HG02885 (cell line): ENCODE measurements at regions not wholly inside any gene's neighbourhood (a gene's known extent, or its start where the extent isn't known, plus 50 kb on each side); places are given as distances from the start of the nearest gene placed in this dataset.

Experiments
- ATAC-seq: cut with Tn5 transposase; IDR thresholded peaks from one replicate; pipeline ENCODE4 v1.9.1; 2021; ENCODE audit warnings: mild to moderate bottlenecking; ENCODE audit not compliant: unreplicated experiment, poor library complexity

DNA sequence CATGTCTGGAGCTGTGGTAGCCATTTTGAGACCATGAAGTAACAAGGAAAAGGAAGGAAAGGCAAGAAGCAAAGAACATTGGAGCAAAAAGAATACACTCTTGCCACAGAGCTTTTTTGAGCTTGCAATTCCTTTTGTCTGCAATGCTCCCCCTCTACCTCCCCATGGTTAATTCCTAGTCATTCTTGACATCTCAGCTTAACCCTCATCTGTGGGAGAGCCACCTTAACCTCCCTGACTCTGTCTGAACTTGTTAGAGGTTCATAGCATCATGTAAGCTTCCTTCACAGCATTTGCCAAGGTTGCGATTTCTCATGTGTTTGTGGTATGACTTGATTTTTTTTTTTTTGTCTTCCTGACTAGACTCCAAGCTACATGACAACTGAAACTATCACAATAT, 564.1 kb upstream of the PLXNA2 start:
- no peak for ATAC-seq

DNA sequence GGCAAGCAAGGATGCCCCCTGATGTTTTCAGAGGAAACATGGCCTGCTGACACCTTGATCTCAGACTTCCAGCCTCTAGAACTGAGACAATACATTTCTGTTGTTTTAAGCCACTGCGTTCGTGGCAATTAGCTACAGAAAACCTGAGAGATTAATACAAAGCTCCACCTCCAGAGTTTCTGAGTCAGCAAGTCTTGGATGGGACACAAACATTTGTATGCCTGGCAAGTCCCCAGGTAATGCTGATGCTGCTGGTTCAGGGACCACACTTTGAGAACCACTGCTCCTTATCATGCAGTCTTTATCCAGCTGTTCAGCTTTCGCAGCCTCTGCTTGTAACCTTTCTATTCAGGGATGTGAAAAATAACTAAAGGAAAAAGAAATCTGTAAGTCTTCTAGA, 565.7 kb upstream of the PLXNA2 start:
- no peak for ATAC-seq

DNA sequence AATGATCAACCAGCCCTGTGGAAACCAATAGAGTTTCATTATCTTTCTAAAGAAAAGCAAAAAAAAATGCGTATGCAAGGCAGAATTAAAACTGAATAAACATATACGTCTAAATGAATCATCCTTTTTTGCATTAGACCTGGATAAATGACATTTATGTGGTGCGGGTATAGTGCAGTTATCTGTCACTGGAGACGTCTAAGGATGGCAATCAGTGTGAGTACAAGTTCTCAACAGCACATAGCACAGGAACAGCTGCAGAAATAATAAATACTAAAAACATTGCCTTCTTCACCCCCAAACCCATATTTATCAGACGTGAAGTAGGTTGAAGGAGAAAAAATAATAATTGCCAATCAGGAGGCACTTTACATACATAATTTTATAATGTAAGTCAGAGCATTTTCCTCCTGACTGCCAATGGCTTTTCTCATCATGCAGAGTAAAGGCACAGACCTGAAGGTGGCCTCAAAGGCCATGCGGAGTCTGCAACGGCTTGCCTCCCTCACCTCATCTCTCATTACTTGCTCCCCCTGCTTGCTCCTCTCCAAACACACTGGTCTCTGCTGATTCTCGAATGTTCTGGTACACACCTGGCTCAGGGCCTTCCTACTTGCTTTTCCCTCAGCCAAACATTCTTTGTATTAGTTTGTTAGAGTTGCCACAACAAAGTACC, 574.7 kb upstream of the PLXNA2 start:
- no peak for ATAC-seq

DNA sequence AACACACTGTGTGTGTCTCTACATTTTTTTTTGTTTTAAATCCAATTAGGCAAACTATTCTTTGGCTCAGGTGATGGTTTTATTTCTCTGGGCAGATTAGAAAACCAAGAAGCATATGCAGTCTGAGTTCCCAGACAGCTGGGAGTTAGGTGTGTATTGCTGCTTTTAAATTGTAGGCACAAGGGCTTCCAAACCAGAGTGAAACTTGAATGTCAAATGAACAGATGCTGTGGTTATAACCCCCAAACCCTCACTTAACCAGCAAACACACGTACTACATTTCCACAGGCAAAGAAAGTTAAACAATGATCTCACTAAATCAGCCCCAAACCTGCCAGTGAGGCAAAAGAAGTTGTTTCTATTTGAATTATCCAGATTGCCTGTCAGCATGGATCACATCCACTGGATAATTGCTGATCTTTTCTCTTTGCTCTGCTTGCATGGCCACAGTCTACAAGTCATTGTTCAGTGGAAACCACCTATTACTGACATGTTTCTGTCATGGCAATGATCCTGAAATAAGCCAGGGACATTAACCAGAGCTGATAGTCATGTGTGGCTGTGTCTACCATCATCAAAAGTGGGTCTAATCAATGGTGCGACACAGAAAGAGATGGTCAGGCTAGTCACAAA, 576.5 kb upstream of the PLXNA2 start:
- no peak for ATAC-seq

DNA sequence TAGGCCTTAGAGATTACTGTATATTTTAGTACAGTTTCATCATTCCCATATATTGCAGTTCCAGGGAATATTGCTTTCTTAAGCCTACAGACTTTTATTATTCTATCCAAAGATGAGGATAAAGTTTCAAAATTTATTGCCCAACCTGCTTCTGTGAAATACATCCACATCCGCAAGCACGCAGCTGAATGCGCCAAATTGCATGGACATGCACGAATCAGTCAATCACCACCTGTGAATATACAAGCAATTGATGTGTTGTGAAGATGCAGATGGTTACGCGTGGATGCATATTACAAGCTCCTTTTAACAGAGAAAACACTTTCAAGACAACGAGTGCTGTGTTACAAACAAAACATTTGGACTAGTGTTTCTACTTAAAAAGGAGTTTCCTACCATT, 577.8 kb upstream of the PLXNA2 start:
- no peak for ATAC-seq

DNA sequence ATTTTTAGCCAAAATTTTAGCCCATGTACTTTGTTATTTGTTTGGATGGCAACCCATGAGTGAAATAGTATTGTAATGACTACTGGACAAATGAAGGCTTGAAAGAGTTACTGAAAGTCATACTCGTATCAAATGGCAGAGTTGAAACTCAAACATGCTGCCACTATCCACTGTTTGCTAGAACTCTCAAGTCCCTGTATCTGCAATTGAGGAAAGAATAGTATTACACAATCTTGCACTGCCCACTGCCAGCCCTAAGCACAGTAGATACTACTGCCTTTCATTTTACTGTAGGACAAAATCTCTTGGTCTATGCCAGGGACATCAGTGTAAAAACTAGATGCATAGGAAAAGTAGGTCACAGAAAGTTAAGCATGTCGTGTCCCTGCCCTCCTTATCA, 581.1 kb upstream of the PLXNA2 start:
- no peak for ATAC-seq

DNA sequence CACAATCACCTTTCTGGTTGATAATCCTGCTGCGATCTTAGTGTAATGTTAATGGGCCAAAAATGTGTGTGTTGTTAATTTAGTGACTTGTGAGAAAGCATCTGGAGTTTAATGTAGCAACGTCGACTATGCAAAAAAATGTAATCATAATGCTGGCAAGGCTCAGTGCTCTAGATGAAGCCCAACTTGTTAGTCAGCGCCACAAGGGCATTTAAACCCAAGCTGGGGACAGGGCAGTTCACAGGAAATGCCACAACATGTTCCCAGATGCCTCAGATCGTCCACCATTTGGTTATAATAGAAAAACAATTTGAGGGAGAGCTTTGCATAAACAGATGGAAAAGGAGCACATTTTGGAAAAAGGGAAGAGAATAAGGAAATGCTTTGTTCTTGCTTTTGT, 585.4 kb upstream of the PLXNA2 start:
- no peak for ATAC-seq

DNA sequence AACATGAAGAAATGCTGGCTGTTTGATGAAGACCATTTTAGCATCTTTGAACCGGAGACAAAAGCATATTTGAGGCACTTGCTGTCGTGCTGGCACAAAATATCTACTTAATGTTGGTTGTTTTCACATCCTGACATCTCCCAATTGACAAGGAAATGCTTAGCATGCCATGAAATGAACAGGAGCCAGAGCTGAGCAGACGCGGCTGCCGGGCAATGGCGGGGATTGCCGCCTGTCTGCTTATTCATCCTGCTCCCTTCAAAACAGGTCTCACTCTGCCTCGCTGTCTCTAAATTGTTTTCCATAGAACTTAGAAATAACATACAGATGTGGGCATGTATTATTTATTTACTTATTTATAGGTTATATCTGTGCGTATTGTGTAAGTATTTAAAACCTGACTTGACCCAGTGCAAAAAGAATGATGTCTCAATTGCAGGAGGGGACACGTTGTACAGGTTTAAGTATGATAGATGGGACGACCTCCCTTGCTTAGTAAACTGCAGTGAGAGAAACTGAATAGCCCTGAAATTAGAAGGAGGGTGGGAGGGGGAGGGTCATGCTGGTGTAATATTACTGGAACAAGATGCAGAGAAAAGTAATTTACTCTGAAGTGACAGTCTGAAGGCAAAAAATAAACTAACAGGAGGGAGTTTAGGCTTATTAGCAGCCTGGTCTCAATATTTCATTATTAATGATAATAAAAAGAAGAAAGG, 590.4 kb upstream of the PLXNA2 start:
- ATAC-seq = no peak

DNA sequence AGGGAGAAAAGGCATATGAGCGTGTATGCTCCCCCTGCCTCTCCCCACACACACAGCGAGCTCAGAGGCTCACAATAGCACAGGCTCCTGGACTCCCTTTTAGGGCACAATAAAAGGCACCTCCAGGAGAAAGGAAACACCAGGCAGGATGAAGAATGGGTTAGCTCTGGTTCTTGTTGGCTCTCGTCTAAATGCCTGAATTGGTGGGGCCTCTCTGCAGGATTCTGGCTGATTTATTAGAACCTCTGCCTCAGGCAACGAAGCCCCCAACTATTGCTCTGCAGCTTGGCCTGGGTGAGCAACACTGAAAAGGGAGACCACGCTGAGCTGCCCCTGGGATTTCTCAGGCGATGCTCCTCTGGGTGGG, 590.9 kb upstream of the PLXNA2 start:
- ATAC-seq = no peak

DNA sequence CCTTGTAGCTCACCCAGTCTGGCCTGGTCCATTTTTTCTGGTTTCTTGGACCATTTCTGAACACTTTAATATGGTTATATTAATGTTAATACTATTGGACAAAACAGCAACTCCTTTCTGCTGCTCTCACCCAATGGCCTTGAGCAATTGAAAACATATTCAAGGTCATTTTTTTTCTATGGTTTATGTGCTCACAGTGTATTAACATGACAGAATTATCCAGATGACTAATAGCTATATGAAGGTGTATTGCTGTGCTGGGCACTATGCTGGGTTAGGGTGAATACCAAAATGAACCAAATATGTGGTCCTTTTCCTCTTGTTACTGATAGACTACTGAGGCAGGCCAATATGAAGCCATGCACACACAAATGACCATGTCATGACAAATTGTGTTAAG, 591.6 kb upstream of the PLXNA2 start:
- ATAC-seq = no peak

DNA sequence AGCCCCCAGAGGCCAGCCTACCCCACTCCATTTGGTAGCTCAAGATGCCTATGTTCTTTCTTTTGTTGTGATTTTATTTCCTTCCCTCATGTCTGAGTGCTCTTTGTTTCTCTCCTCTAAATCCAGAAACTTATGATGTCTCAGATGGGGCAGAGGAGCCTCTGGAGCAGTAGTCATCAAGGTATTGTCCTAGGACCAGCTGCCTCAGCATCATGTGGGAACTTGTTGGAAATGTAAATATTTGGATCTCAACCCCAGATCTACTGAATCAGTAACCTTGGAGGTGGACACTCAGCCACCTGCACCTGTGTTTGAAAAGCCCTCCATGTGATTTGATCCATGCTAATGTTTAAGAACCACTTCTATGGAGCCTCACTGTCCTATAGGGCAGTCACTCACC, 593.1 kb upstream of the PLXNA2 start:
- no peak for ATAC-seq

DNA sequence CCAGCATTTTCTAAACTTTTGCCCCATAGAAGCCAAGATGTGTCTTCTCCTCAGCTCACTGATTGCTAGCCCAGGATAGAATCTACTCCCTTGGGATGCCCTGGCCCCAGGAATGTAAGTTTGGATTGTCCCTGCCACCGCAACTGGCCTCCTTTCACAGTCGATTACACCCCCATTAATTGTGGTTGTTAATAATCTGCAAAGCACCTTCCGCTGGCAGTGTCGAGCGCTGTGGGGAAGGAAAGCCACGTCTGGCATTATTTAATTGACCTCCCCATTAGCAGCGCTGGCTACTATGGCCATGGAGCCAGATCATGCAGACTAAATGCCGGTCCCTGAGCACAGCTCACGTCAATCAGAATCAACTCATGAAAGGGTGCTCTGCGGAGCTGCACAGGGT, 597.3 kb upstream of the PLXNA2 start:
- ATAC-seq = no peak

DNA sequence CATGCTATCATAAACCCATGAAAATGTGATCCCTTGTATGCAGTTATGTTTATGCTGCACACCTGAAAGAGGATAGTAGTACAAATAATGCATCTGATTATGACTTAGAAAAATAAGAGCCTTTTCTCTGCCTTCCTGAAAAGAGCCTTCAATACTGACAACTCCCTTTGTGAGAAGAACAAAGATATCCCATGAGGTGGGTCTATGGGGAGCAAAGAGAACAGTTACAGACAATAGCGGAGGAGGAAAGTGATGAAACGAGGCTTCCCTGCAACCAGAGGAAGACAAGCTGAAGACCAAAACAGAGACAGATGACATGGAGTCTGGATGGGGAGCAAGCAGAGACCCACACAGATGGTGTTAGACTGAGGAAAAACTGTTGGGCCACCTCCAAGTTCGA, 598.3 kb upstream of the PLXNA2 start:
- ATAC-seq = no peak

DNA sequence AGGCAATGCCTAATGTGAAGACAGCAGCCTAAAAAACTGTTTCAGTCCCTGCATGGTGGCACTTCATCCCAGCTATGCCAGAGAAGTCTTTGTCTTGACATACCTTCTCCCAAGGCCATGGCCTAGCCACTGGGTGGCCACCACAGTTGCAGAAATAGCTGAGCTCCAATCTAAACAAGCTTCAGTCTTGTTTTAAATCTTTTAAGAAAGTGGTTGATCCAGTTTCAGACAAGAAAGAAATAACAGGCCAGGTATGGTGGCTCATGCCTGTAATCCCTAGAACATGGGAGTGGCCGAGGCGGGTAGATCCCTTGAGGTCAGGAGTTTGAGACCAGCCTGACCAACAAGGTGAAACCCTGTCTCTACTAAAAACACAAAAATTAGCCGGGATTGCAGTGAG, 600.0 kb upstream of the PLXNA2 start:
- ATAC-seq = no peak

DNA sequence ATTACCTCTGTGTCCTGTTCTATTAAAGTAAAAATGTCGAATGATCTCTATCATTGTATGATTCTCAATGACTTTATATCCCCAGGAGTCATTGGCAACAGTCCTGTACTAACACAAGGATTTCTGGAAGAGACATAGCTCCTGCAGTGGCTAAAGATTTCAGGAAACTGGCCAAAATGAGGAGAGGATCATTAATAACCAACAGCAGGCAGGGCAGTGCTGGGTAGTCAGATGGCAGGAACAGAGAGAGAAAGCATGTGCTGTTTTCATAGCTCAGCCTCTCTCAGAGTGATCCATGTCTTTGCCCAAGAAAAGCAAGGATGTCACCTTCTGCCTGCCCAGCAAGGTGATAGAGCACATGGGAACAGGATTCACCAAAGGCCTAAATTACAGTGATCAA, 604.7 kb upstream of the PLXNA2 start:
- ATAC-seq = no peak

DNA sequence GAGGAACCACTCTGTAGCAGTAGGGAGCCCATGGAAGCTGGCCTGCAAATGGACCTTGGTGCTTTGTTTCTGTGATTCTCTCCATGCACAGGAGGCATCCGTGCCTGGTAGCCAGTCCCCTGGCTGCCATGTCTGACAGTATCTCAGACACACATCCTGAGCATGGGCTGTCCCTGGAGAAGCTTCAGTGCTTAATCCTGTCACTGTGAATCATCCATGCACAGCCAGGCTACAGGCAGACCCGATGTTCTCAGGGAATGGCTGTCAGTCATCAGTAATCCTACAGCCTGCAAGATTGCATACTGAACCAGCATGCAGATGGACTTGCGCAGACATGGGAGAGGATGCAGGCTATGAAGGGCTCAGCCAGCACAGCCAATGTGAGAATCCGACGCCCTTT, 606.3 kb upstream of the PLXNA2 start:
- ATAC-seq = no peak

DNA sequence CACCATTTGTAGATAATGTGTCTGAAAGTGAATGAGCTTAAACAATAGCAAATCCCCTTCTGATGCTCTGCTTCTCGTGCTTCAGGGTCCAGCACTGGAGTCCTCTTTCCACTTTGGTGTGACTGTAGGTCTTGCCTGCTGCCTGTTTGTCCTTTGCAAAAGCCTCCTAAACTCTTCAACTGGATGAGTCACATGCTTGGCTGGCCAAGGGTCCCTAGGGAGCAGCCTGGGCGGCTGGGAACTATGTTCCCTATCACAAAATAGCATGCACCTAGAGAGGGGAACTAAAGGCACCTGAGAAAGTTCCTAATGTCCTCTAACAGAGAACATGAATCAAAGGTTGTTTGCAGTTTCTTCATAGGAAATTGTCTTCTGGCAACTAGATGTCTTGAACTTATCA, 607.2 kb upstream of the PLXNA2 start:
- ATAC-seq = no peak

DNA sequence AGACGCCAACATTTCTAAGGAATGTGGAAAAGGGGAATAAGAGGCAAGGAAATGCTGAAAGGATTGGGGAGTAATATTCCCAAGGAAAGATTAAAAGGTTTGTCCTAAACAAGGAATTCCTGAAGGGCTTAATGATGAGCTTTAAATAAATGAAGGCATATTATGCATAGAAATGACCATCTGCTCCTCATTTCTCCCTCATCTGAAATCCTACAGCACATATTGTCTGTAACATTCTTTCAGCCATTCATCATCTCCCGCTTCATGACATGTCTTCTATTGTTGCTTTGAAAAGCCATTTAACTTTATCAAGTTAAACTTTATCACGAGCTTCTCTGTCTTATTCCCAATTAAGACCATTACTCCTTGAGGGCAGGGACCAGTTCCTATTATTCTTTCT, 608.7 kb upstream of the PLXNA2 start:
- no peak for ATAC-seq

DNA sequence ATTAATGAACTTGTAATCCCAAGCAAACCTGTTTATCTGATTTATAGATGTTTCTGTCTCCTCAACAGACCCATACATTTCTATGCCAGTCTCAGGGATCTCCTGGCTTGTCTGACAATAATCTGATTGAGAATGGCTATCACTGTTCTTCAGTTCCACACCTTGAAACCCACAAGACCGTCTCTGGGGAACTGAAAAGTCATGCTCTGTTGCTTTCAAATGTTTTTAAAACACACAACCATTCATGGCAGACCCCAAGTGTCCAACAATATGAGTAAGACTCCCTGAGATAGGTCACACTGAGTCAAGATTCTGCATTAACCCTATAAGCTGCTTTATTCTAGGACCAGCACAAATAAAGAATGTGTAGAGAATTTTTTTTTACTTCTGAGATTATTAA, 611.2 kb upstream of the PLXNA2 start:
- ATAC-seq = peak; percentile 84

DNA sequence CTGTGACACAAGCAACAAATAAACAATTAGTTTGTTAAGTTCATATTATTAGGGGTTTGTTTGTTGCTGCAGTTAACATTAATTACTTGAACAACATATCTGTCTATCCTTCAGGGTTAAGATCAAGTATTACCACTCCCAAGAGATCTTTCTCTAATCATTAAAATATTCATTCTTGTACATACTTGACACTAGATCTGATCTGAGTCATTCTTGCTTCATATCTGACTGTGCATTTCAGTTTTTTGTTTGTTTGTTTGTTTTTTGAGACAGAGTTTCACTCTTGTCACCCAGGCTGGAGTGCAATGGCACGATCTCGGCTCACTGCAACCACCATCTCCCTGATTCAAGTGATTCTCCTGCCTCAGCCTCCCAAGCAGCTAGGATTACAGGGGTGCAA, 613.3 kb upstream of the PLXNA2 start:
- ATAC-seq = no peak

DNA sequence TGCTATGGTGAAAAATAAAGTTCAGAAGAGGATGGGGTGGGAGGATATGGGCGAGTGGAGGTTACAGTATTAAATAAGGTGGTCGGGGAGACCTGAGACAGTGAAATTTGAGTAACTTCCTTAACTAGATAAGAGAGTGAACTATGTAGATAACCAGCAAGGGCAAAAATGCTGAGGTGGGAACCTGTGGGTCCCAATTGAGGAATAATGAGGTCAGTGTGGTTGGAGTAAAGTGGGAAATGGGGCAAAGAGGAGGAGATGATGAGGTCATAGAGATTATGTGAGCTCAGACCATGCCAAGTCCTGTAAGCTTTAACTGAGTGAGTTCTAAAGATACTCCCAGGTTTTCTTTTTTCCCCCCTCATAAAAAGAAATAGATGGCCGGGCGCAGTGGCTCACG, 614.6 kb upstream of the PLXNA2 start:
- ATAC-seq = no peak

DNA sequence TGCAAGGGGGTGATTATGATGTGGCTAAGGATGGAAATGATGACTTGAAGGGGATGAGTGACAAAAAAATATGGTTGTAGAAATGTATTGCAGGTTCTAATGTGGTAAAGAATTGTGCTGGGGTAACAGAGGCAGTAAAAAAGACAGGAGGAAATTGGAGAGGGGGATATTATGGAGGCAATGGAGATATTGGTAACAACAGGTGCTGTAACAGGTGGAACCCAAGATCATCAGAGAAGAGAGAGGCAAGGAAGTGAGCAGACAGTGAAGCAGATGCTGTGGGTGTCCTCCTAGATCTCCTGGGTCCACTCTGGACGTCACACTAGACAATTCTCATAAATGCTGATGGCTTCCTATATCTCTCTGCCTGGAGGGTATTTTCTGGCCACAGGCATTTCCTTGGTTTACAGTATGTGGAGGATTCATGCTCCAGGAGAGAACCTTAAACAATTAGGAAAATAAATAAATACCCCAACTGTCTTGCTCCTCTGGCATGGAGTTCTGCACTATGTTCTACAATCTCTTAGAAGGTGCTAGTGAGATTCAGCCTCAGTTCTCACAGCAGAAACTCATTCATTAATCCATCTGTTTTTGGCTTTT, 620.3 kb upstream of the PLXNA2 start:
- ATAC-seq = no peak
